Panc1 (cell line): ENCODE measurements at regions not wholly inside any gene's neighbourhood (a gene's known extent, or its start where the extent isn't known, plus 50 kb on each side); places are given as distances from the start of the nearest gene placed in this dataset.

Experiments used
- ATAC-seq: fragments of 200-7000 bp; cut with Tn5 transposase; 2 replicates; pipeline ENCODE4 v1.9.1; 2020; ENCODE audit warnings: mild to moderate bottlenecking, moderate library complexity
- BruUV-seq: library from RNA; stranded (reverse); fragments of 400-500 nt; replicated peaks from 2 replicates; lab custom pipeline; 2021; lab: Mats Ljungman, UMichigan
- CTCF ChIA-PET: fragments of 300-600 bp; sonication (Branson Sonifier 250); formaldehyde crosslinking; loops from one replicate; lab custom pipeline; 2022; ENCODE audit warnings: antibody characterized with exemption; lab: Charles Lee
- POLR2A ChIA-PET: fragments of 300-600 bp; sonication (Branson Sonifier 250); formaldehyde crosslinking; loops from one replicate; lab custom pipeline; 2022; ENCODE audit warnings: antibody characterized with exemption; lab: Charles Lee
- DNase-seq: peaks from one replicate; pipeline ENCODE4 v3.0.0-alpha.2; 2010; ENCODE audit warnings: low read depth, low spot score
- H3K27ac ChIP-seq: 2 replicates; pipeline ENCODE4 v1.5.1; 2011; ENCODE audit warnings: mild to moderate bottlenecking, low read length, inconsistent platforms
- H3K27me3 ChIP-seq: fragments of 200-500 bp; sonication (Bioruptor generic); 2 replicates; pipeline ENCODE4 v1.6.0; 2014; ENCODE audit warnings: low read length, inconsistent platforms; ENCODE audit not compliant: control insufficient read depth, insufficient read depth
- H3K36me3 ChIP-seq: fragments of 200-500 bp; sonication (Bioruptor generic); 2 replicates; pipeline ENCODE4 v1.5.1; 2014; ENCODE audit warnings: inconsistent platforms, mild to moderate bottlenecking, low read length, moderate library complexity; ENCODE audit not compliant: control insufficient read depth, insufficient read depth
- H3K4me1 ChIP-seq: 2 replicates; pipeline ENCODE4 v1.5.1; 2011; ENCODE audit warnings: inconsistent platforms, mild to moderate bottlenecking, low read length, moderate library complexity; ENCODE audit not compliant: control insufficient read depth, insufficient read depth
- H3K4me3 ChIP-seq, 2 experiments: 2 replicates each; pipeline ENCODE4 v1.5.1; 2011 to 2012; ENCODE audit warnings: low read depth in 2 of 2, low read length in 2 of 2, mild to moderate bottlenecking in 2 of 2, inconsistent platforms in 1 of 2, moderate library complexity in 1 of 2
- H3K9me3 ChIP-seq: fragments of 200-500 bp; sonication (Bioruptor generic); 2 replicates; pipeline ENCODE4 v1.5.1; 2014; ENCODE audit warnings: low read depth, mild to moderate bottlenecking, inconsistent platforms, low read length, moderate library complexity; ENCODE audit not compliant: control insufficient read depth, insufficient read depth
- POLR2AphosphoS5 ChIP-seq: IDR thresholded peaks from 2 replicates; pipeline ENCODE4 v1.6.1; 2012; ENCODE audit warnings: mild to moderate bottlenecking, low read depth, low read length, moderate library complexity
- SIN3A ChIP-seq: IDR thresholded peaks from 2 replicates; pipeline ENCODE4 v1.6.1; 2012; ENCODE audit warnings: low read depth, mild to moderate bottlenecking, low read length, moderate library complexity, borderline replicate concordance; ENCODE audit not compliant: insufficient read depth
- TCF7L2 ChIP-seq: IDR thresholded peaks from 2 replicates; pipeline ENCODE4 v1.6.1; 2011; ENCODE audit warnings: mild to moderate bottlenecking, low read depth, low read length, inconsistent platforms
- in situ Hi-C: cut with HindIII; loops from 2 replicates; pipeline ENCODE4 v1.10.0; 2016; ENCODE audit warnings: low sequenced_read_pairs, low pct_unique_long_range_greater_than_20kb
- intact Hi-C: fragments of 100-400 bp; cut with micrococcal nuclease; formaldehyde crosslinking; loops from one replicate; pipeline ENCODE4 v1.10.0; 2022; ENCODE audit not compliant: unreplicated experiment
- TF ChIP-seq, protein P1 (sequence below): fragments of 450-650 bp; IDR thresholded peaks from 2 replicates; pipeline ENCODE4 v1.5.1; 2017; ENCODE audit warnings: mild to moderate bottlenecking
- TF ChIP-seq, protein P2 (sequence below), 2 experiments: IDR thresholded peaks; 2 replicates each; pipeline ENCODE4 v1.6.1; 2011 to 2012; ENCODE audit warnings: low read depth in 2 of 2, control low read depth in 1 of 2, low read length in 1 of 2, mild to moderate bottlenecking in 1 of 2, moderate library complexity in 1 of 2; ENCODE audit not compliant: insufficient read depth in 1 of 2

DNA sequence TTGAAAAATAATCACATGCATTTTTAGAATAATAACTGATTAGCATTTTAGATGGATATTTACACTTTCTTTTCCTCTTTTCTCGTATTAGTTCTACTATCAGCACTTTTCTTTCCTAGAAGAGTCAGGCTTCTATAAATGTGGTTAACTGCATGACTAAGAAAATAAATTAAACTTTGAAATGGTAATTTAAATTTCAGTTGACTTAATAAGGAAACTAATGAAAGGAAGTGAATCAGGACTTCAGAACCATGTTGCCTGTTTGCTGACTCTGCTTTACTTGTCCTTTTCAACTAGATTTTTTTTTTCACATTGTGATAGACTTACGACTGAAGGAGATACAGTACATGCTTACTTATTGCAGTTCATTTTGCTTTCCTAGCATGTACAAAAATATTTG lies 1258.2 kb upstream of the EYS start:
- TF ChIP-seq, protein P1, sequence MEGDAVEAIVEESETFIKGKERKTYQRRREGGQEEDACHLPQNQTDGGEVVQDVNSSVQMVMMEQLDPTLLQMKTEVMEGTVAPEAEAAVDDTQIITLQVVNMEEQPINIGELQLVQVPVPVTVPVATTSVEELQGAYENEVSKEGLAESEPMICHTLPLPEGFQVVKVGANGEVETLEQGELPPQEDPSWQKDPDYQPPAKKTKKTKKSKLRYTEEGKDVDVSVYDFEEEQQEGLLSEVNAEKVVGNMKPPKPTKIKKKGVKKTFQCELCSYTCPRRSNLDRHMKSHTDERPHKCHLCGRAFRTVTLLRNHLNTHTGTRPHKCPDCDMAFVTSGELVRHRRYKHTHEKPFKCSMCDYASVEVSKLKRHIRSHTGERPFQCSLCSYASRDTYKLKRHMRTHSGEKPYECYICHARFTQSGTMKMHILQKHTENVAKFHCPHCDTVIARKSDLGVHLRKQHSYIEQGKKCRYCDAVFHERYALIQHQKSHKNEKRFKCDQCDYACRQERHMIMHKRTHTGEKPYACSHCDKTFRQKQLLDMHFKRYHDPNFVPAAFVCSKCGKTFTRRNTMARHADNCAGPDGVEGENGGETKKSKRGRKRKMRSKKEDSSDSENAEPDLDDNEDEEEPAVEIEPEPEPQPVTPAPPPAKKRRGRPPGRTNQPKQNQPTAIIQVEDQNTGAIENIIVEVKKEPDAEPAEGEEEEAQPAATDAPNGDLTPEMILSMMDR, result no peak
- no peak for TF ChIP-seq POLR2AphosphoS5
- ChIA-PET CTCF (no interaction called here), POLR2A (no interaction called here)
- BruUV-seq, result no TSS peak
- ATAC-seq (no peak), DNase-seq (no peak)
- H3K36me3 ChIP-seq, result no peaks in the 10 kb centered on the region
- no peak overlapping the region for H3K27ac ChIP-seq
- in situ Hi-C loops (no loop called here), intact Hi-C loops (no loop called here)
- no peaks in the 10 kb centered on the region for H3K4me1 ChIP-seq
- H3K27me3 ChIP-seq, result no peaks in the 10 kb centered on the region
- H3K4me3 ChIP-seq, result no peak overlapping the region
- no peaks in the 10 kb centered on the region for H3K9me3 ChIP-seq

DNA sequence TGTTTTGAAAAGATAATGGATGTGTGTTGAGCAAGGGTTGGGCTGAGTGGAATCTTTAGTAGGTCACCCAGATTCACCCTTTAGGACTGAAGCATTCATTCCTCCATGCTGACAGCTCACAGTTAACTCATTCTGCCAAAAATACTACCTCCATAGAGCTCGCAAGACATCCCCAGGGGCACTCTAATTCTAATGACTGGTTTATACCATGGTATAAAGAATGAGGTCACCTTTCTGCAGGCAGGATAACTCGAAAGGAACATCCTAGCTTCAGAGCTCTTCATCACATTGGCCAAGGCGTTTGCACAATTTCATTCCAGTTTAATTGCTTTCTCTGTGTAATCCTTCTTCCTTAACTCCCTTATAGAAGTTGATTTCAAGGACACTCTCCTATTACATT lies 1257.2 kb upstream of the EYS start:
- Histone ChIP-seq H3K27me3 (no peaks in the 10 kb centered on the region), H3K36me3 (no peaks in the 10 kb centered on the region), H3K4me3 (no peak overlapping the region), H3K9me3 (no peaks in the 10 kb centered on the region), H3K27ac (no peak overlapping the region), H3K4me1 (no peaks in the 10 kb centered on the region)
- no TSS peak for BruUV-seq
- DNase-seq (no peak), ATAC-seq (no peak)
- ChIA-PET POLR2A (no interaction called here), CTCF (interaction anchor here (0.6 kb wide), 1 partner anchor 101 kb away, joined by 14 read pairs; no protein-coding TSS in a partner anchor)
- intact Hi-C loops, result no loop called here
- in situ Hi-C loops, result no loop called here
- TF ChIP-seq, protein P1, result no peak
- TF ChIP-seq POLR2AphosphoS5, result no peak

- BruUV-seq, result no TSS peak
- ATAC-seq (no peak), DNase-seq (no peak)
- ChIA-PET POLR2A (no interaction called here), CTCF (no interaction called here)
- in situ Hi-C loops (no loop called here), intact Hi-C loops (no loop called here)
- Histone ChIP-seq H3K36me3 (no peaks in the 10 kb centered on the region), H3K4me3 (no peak overlapping the region), H3K27me3 (no peaks in the 10 kb centered on the region), H3K9me3 (no peaks in the 10 kb centered on the region; the same call in 1 of the 2 replicates), H3K27ac (no peak overlapping the region), H3K4me1 (no peaks in the 10 kb centered on the region)
- TF ChIP-seq SIN3A (no peak), POLR2AphosphoS5 (no peak), TCF7L2 (no peak)
- TF ChIP-seq, protein P1, result no peak
- TF ChIP-seq, protein P2, sequence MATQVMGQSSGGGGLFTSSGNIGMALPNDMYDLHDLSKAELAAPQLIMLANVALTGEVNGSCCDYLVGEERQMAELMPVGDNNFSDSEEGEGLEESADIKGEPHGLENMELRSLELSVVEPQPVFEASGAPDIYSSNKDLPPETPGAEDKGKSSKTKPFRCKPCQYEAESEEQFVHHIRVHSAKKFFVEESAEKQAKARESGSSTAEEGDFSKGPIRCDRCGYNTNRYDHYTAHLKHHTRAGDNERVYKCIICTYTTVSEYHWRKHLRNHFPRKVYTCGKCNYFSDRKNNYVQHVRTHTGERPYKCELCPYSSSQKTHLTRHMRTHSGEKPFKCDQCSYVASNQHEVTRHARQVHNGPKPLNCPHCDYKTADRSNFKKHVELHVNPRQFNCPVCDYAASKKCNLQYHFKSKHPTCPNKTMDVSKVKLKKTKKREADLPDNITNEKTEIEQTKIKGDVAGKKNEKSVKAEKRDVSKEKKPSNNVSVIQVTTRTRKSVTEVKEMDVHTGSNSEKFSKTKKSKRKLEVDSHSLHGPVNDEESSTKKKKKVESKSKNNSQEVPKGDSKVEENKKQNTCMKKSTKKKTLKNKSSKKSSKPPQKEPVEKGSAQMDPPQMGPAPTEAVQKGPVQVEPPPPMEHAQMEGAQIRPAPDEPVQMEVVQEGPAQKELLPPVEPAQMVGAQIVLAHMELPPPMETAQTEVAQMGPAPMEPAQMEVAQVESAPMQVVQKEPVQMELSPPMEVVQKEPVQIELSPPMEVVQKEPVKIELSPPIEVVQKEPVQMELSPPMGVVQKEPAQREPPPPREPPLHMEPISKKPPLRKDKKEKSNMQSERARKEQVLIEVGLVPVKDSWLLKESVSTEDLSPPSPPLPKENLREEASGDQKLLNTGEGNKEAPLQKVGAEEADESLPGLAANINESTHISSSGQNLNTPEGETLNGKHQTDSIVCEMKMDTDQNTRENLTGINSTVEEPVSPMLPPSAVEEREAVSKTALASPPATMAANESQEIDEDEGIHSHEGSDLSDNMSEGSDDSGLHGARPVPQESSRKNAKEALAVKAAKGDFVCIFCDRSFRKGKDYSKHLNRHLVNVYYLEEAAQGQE (IDR thresholded peaks at IDR 0.05; ENCODE audit: insufficient read depth in 1 of 2, low read depth in 2 of 2, low read length in 1 of 2), result no peak
Observed at GRCh38 chr6:66962082-66962481, 1255.1 kb upstream of the EYS start.
